Liver (tissue), 8 donors: ENCODE measurements at regions not wholly inside any gene's neighbourhood (a gene's known extent, or its start where the extent isn't known, plus 50 kb on each side); places are given as distances from the start of the nearest gene placed in this dataset.

Source experiments
- DNase-seq: peaks from one replicate; pipeline ENCODE4 v3.0.0-alpha.2; 2017; ENCODE audit warnings: low spot score
- H3K27ac ChIP-seq, 2 donors: one replicate each; pipeline ENCODE4 v1.7.0; 2013; ENCODE audit warnings: inconsistent platforms in 2 of 2, low read length in 2 of 2, control low read depth in 1 of 2, low read depth in 1 of 2, mild to moderate bottlenecking in 1 of 2
- H3K27me3 ChIP-seq, 4 donors: one replicate each; pipeline versions ENCODE4 v1.6.1 to v1.7.0; 2013; ENCODE audit warnings: low read length in 3 of 4, inconsistent platforms in 1 of 4, mild to moderate bottlenecking in 1 of 4, moderate library complexity in 1 of 4; ENCODE audit not compliant: control insufficient read depth in 4 of 4, insufficient read depth in 4 of 4
- H3K36me3 ChIP-seq, 4 donors: one replicate each; pipeline versions ENCODE4 v1.6.1 to v1.7.0; 2013; ENCODE audit warnings: low read length in 3 of 4, mild to moderate bottlenecking in 3 of 4, low read depth in 1 of 4, moderate library complexity in 1 of 4; ENCODE audit not compliant: control insufficient read depth in 4 of 4, insufficient read depth in 3 of 4
- H3K4me1 ChIP-seq, 4 donors: one replicate each; pipeline versions ENCODE4 v1.6.1 to v1.7.0; 2013; ENCODE audit warnings: low read length in 3 of 4, mild to moderate bottlenecking in 3 of 4, moderate library complexity in 1 of 4; ENCODE audit not compliant: control insufficient read depth in 4 of 4, insufficient read depth in 4 of 4
- H3K4me3 ChIP-seq, 3 donors: one replicate each; pipeline versions ENCODE4 v1.6.1 to v1.7.0; 2013; ENCODE audit warnings: low read length in 3 of 3, control low read depth in 1 of 3, low read depth in 1 of 3, mild to moderate bottlenecking in 1 of 3
- H3K9ac ChIP-seq, 2 donors: one replicate each; pipeline ENCODE4 v1.7.0; 2013; ENCODE audit warnings: low read length in 2 of 2, mild to moderate bottlenecking in 2 of 2, moderate library complexity in 2 of 2, control low read depth in 1 of 2, low read depth in 1 of 2
- H3K9me3 ChIP-seq, 4 donors: one replicate each; pipeline versions ENCODE4 v1.6.1 to v1.7.0; 2013; ENCODE audit warnings: low read length in 3 of 4; ENCODE audit not compliant: control insufficient read depth in 4 of 4
- ATF3 ChIP-seq: IDR thresholded peaks from 2 replicates; pipeline ENCODE4 v1.6.1; 2016; ENCODE audit warnings: antibody characterized with exemption
- CTCF ChIP-seq: fragments of 150-350 bp; IDR thresholded peaks from 2 replicates; pipeline ENCODE4 v1.5.1; 2017; ENCODE audit warnings: improper control_type of control experiment, low read depth, low read length; ENCODE audit not compliant: missing input control
- EGR1 ChIP-seq, 2 donors: IDR thresholded peaks; 2 replicates each; pipeline ENCODE4 v1.6.1; 2016 to 2018; ENCODE audit warnings: antibody characterized with exemption in 2 of 2, low read depth in 2 of 2
- FOXA1 ChIP-seq: IDR thresholded peaks from 2 replicates; pipeline ENCODE4 v1.6.1; 2016; ENCODE audit warnings: antibody characterized with exemption
- GABPA ChIP-seq, 2 donors: IDR thresholded peaks in 1 of 2; conservative IDR thresholded peaks in 1 of 2; 2 replicates each; pipeline ENCODE4 v1.6.1; 2016; ENCODE audit warnings: antibody characterized with exemption in 2 of 2, mild to moderate bottlenecking in 1 of 2, moderate library complexity in 1 of 2
- HNF4A ChIP-seq, 2 donors: conservative IDR thresholded peaks; 2 replicates each; pipeline ENCODE4 v1.6.1; 2016; ENCODE audit warnings: antibody characterized with exemption in 2 of 2, mild to moderate bottlenecking in 2 of 2
- HNF4G ChIP-seq: IDR thresholded peaks from 2 replicates; pipeline ENCODE4 v1.6.1; 2016; ENCODE audit warnings: antibody characterized with exemption
- JUND ChIP-seq, 2 donors: IDR thresholded peaks; 2 replicates each; pipeline ENCODE4 v1.6.1; 2016; ENCODE audit warnings: antibody characterized with exemption in 2 of 2
- MAX ChIP-seq: IDR thresholded peaks from 2 replicates; pipeline ENCODE4 v1.6.1; 2016; ENCODE audit warnings: antibody characterized with exemption
- NR2F2 ChIP-seq: IDR thresholded peaks from 2 replicates; pipeline ENCODE4 v1.6.1; 2016; ENCODE audit warnings: antibody characterized with exemption
- RAD21 ChIP-seq, 2 donors: IDR thresholded peaks; 2 replicates each; pipeline ENCODE4 v1.6.1; 2016; ENCODE audit warnings: antibody characterized with exemption in 2 of 2, mild to moderate bottlenecking in 2 of 2
- REST ChIP-seq: IDR thresholded peaks from 2 replicates; pipeline ENCODE4 v1.6.1; 2016; ENCODE audit warnings: antibody characterized with exemption, mild to moderate bottlenecking
- RXRA ChIP-seq, 2 donors: IDR thresholded peaks; 2 replicates each; pipeline ENCODE4 v1.6.1; 2017 to 2018; ENCODE audit warnings: antibody characterized with exemption in 2 of 2, mild to moderate bottlenecking in 1 of 2
- SP1 ChIP-seq: IDR thresholded peaks from 2 replicates; pipeline ENCODE4 v1.6.1; 2018; ENCODE audit warnings: antibody characterized with exemption, mild to moderate bottlenecking
- TAF1 ChIP-seq: conservative IDR thresholded peaks from 2 replicates; pipeline ENCODE4 v1.6.1; 2016; ENCODE audit warnings: antibody characterized with exemption, mild to moderate bottlenecking
- YY1 ChIP-seq: IDR thresholded peaks from 2 replicates; pipeline ENCODE4 v1.6.1; 2016; ENCODE audit warnings: antibody characterized with exemption, mild to moderate bottlenecking
- ZBTB33 ChIP-seq: IDR thresholded peaks from 2 replicates; pipeline ENCODE4 v1.6.1; 2016; ENCODE audit warnings: antibody characterized with exemption
- WGBS: extraction: QIAGEN DNeasy Blood & Tissue Kit; methylation state at CpG from one replicate; pipeline ENCODE4 v1.1.7; 2013; 5-methylcytosine and 5-hydroxymethylcytosine counted together
- donor health status: healthy.
- donor health status: healthy.
- donor health status: healthy.
- donor health status: healthy.
- donor health status: healthy.

- no peaks in the 10 kb centered on the region for H3K36me3 ChIP-seq
- no peak overlapping the region for H3K4me3 ChIP-seq
- no peaks in the 10 kb centered on the region for H3K27me3 ChIP-seq
- H3K4me1 ChIP-seq: no peaks in the 10 kb centered on the region
- no peaks in the 10 kb centered on the region for H3K9me3 ChIP-seq
- H3K9ac ChIP-seq: no peak overlapping the region
- TF ChIP-seq FOXA1 (no peak), HNF4A (conservative IDR thresholded peaks at IDR 0.05) (no peak), SP1 (no peak)
- no peak overlapping the region for H3K27ac ChIP-seq
- WGBS: 93% methylated on average over 2 of the region's 2 CpGs
- DNase-seq: no peak
Observed at GRCh38 chr18:26700728-26701127, 152.4 kb upstream of the KCTD1 start.

- H3K27ac ChIP-seq: no peak overlapping the region
- DNase-seq: no peak
- no peak overlapping the region for H3K9ac ChIP-seq
- TF ChIP-seq ATF3 (no peak), TAF1 (no peak), GABPA (IDR thresholded peaks at IDR 0.05 in 1 of 2, conservative IDR thresholded peaks at IDR 0.05 in 1 of 2) (no peak), YY1 (no peak), RAD21 (IDR thresholded peaks at IDR 0.05) (no peak), REST (no peak), NR2F2 (no peak), CTCF (no peak), SP1 (no peak)
- no peaks in the 10 kb centered on the region for H3K36me3 ChIP-seq
- no peak overlapping the region for H3K4me3 ChIP-seq
- no peaks in the 10 kb centered on the region for H3K9me3 ChIP-seq
- H3K27me3 ChIP-seq: no peaks in the 10 kb centered on the region
- H3K4me1 ChIP-seq: no peaks in the 10 kb centered on the region
Observed at GRCh38 chr18:26700201-26700600, 151.8 kb upstream of the KCTD1 start.

GRCh38 chr18:26697186-26697884, 149.0 kb upstream of the KCTD1 start:
- no peak for DNase-seq
- H3K27ac ChIP-seq: no peak overlapping the region
- H3K4me3 ChIP-seq: no peak overlapping the region
- H3K4me1 ChIP-seq: no peaks in the 10 kb centered on the region
- no peaks in the 10 kb centered on the region for H3K36me3 ChIP-seq
- H3K9ac ChIP-seq: no peak overlapping the region
- no peaks in the 10 kb centered on the region for H3K27me3 ChIP-seq
- WGBS: 89% methylated on average over 6 of the region's 6 CpGs
- TF ChIP-seq YY1: no peak
- TF ChIP-seq JUND (IDR thresholded peaks at IDR 0.05): no peak
- TF ChIP-seq RAD21 (IDR thresholded peaks at IDR 0.05): no peak
- no peak for TF ChIP-seq NR2F2
- TF ChIP-seq HNF4A (conservative IDR thresholded peaks at IDR 0.05): no peak
- no peak for TF ChIP-seq RXRA (IDR thresholded peaks at IDR 0.05)
- TF ChIP-seq EGR1 (IDR thresholded peaks at IDR 0.05; ENCODE audit: low read depth in 2 of 2): no peak
- TF ChIP-seq MAX: no peak
- TF ChIP-seq ATF3: no peak
- no peak for TF ChIP-seq ZBTB33
- TF ChIP-seq CTCF: no peak
- no peak for TF ChIP-seq HNF4G
- no peaks in the 10 kb centered on the region for H3K9me3 ChIP-seq
